ENCODE measurements at regions not wholly inside any gene's neighbourhood (a gene's known extent, or its start where the extent isn't known, plus 50 kb on each side); places are given as distances from the start of the nearest gene placed in this dataset.

DNA sequence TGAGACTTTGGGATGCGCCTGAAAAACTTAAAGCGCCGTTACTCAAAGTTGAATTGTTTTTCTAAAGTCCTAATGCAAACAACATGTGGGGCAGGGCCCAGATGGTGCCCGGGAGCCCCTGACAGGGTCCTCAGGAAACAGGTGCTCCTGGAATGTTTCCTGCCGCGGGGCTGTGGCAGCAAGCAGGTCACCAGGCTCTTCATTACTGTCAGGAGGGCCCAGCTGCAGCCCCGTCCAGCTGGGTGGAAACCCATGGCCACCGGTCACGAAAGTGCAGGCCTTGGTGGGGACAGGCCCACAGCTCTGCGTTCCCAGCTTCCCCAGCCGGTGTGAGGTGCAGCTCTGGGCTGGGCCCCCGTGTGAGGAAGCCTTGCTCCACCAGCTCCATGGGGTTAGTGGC is 63.9 kb upstream of the GATA2 start:
- TF ChIP-seq POLR2A (IDR thresholded peaks at IDR 0.05; ENCODE audit: low read length) (no peak), GATA1 (IDR thresholded peaks at IDR 0.05; ENCODE audit: low read depth, low read length) (no peak)
